A673 (cell line): ENCODE measurements at regions not wholly inside any gene's neighbourhood (a gene's known extent, or its start where the extent isn't known, plus 50 kb on each side); places are given as distances from the start of the nearest gene placed in this dataset.

Experiments used
- BruUV-seq: library from RNA; stranded (reverse); fragments of 400-500 nt; replicated peaks from 2 replicates; lab custom pipeline; 2021; lab: Mats Ljungman, UMichigan
- CTCF ChIA-PET: fragments of 300-600 bp; sonication (Branson Sonifier 250); formaldehyde crosslinking; loops from one replicate; lab custom pipeline; 2022; ENCODE audit warnings: antibody characterized with exemption; lab: Charles Lee
- POLR2A ChIA-PET: fragments of 300-600 bp; sonication (Branson Sonifier 250); formaldehyde crosslinking; loops from one replicate; lab custom pipeline; 2022; ENCODE audit warnings: antibody characterized with exemption; ENCODE audit not compliant: low non-redundant PET; lab: Charles Lee
- DNase-seq: peaks from one replicate; pipeline ENCODE4 v3.0.0-alpha.2; 2015; ENCODE audit warnings: low spot score
- H3K27ac ChIP-seq: fragments of 200-600 bp; sonication (generic); 2 replicates; pipeline ENCODE4 v1.5.1; 2016; ENCODE audit warnings: mixed run types, low read depth, mild to moderate bottlenecking, mixed read lengths, antibody characterized with exemption, low read length; ENCODE audit not compliant: poor library complexity, severe bottlenecking
- H3K27me3 ChIP-seq: fragments of 200-600 bp; sonication (generic); replicated peaks from 2 replicates; pipeline ENCODE4 v1.6.1; 2017; ENCODE audit warnings: mixed run types, low read depth, mild to moderate bottlenecking, mixed read lengths, antibody characterized with exemption, low read length; ENCODE audit not compliant: insufficient read depth, poor library complexity
- H3K36me3 ChIP-seq: fragments of 200-600 bp; sonication (generic); 2 replicates; pipeline ENCODE4 v1.6.1; 2016; ENCODE audit warnings: mixed run types, mild to moderate bottlenecking, mixed read lengths, antibody characterized with exemption, low read length; ENCODE audit not compliant: insufficient read depth, poor library complexity, severe bottlenecking
- H3K4me1 ChIP-seq: fragments of 200-600 bp; sonication (generic); 2 replicates; pipeline ENCODE4 v1.6.1; 2017; ENCODE audit warnings: mixed run types, mild to moderate bottlenecking, mixed read lengths, antibody characterized with exemption, low read length; ENCODE audit not compliant: insufficient read depth, poor library complexity, severe bottlenecking
- H3K4me3 ChIP-seq: fragments of 200-600 bp; sonication (generic); 2 replicates; pipeline ENCODE4 v1.5.1; 2016; ENCODE audit warnings: low read depth, mixed run types, mild to moderate bottlenecking, mixed read lengths, low read length; ENCODE audit not compliant: poor library complexity, severe bottlenecking
- H3K9me3 ChIP-seq: fragments of 200-600 bp; sonication (generic); 2 replicates; pipeline ENCODE4 v1.6.1; 2016; ENCODE audit warnings: mixed run types, low read depth, mild to moderate bottlenecking, mixed read lengths, antibody characterized with exemption, low read length; ENCODE audit not compliant: poor library complexity, severe bottlenecking
- CTCF ChIP-seq: fragments of 300-800, 200-600 bp; sonication (generic); conservative IDR thresholded peaks from 2 replicates; pipeline ENCODE4 v1.5.1; 2017; ENCODE audit warnings: low read depth, mild to moderate bottlenecking, antibody characterized with exemption, low read length, moderate library complexity, mixed read lengths
- EZH2 ChIP-seq: fragments of 200-600 bp; sonication (generic); IDR thresholded peaks from 2 replicates; pipeline ENCODE4 v1.6.1; 2017; ENCODE audit warnings: borderline replicate concordance, low read depth, mild to moderate bottlenecking, mixed read lengths, antibody characterized with exemption, low read length; ENCODE audit not compliant: poor library complexity, severe bottlenecking
- intact Hi-C: fragments of 100-400 bp; cut with micrococcal nuclease; formaldehyde crosslinking; loops from one replicate; pipeline ENCODE4 v1.10.0; 2022; ENCODE audit not compliant: unreplicated experiment

- CTCF ChIA-PET, result no interaction called here
- Histone ChIP-seq H3K27me3 (no peaks in the 10 kb centered on the region), H3K4me3 (peak overlapping the region; percentile 18), H3K9me3 (no peaks in the 10 kb centered on the region), H3K36me3 (no peaks in the 10 kb centered on the region), H3K27ac (no peak overlapping the region), H3K4me1 (peaks cover 6% of the 10 kb centered on the region)
- intact Hi-C loops, result no loop called here
- POLR2A ChIA-PET, result no interaction called here
- BruUV-seq, result no TSS peak
- TF ChIP-seq CTCF, result no peak
- TF ChIP-seq EZH2, result no peak
- no peak for DNase-seq
Measured at GRCh38 chr16:14002416-14002990, 68.6 kb upstream of the MRTFB start.

GRCh38 chr16:14003074-14003570 is 68.0 kb upstream of the MRTFB start:
- Histone ChIP-seq H3K27ac (no peak overlapping the region), H3K27me3 (no peaks in the 10 kb centered on the region), H3K9me3 (no peaks in the 10 kb centered on the region), H3K4me1 (peaks cover 6% of the 10 kb centered on the region), H3K36me3 (no peaks in the 10 kb centered on the region), H3K4me3 (peak overlapping the region; percentile 18)
- intact Hi-C loops, result no loop called here
- TF ChIP-seq EZH2 (no peak), CTCF (no peak)
- ChIA-PET CTCF (no interaction called here), POLR2A (no interaction called here)
- DNase-seq, result peak; percentile 87
- no TSS peak for BruUV-seq

- intact Hi-C loops, result no loop called here
- Histone ChIP-seq H3K36me3 (no peaks in the 10 kb centered on the region), H3K4me1 (peaks cover 6% of the 10 kb centered on the region), H3K4me3 (no peak overlapping the region), H3K9me3 (no peaks in the 10 kb centered on the region), H3K27ac (no peak overlapping the region), H3K27me3 (no peaks in the 10 kb centered on the region)
- CTCF ChIA-PET, result no interaction called here
- POLR2A ChIA-PET, result no interaction called here
- no peak for DNase-seq
- no peak for TF ChIP-seq CTCF
- TF ChIP-seq EZH2, result no peak
- no TSS peak for BruUV-seq
Measured at GRCh38 chr16:14004031-14004728, 66.9 kb upstream of the MRTFB start.
